ENCODE measurements at regions not wholly inside any gene's neighbourhood (a gene's known extent, or its start where the extent isn't known, plus 50 kb on each side); places are given as distances from the start of the nearest gene placed in this dataset.

GRCh38 chr17:54521137-54521536, 379.5 kb upstream of the TOM1L1 start:
- no peak overlapping the region for H2AK9ac ChIP-seq (replicated peaks; ENCODE audit: low read depth, low read length, poor library complexity)
- H3K18ac ChIP-seq (ENCODE audit: low read depth, low read length): no peak overlapping the region
- TF ChIP-seq USF2 (IDR thresholded peaks at IDR 0.05; ENCODE audit: low read depth, low read length): no peak
- no peak for TF ChIP-seq ELK1 (IDR thresholded peaks at IDR 0.05; ENCODE audit: borderline replicate concordance, low read depth, low read length)
- no peak for TF ChIP-seq NFE2L2 (IDR thresholded peaks at IDR 0.05; ENCODE audit: low read depth, low read length)
- no peak for TF ChIP-seq POLR2A (IDR thresholded peaks at IDR 0.05; ENCODE audit: low read depth, low read length)
- TF ChIP-seq RAD21 (IDR thresholded peaks at IDR 0.05; ENCODE audit: low read length): no peak
- TF ChIP-seq BHLHE40 (IDR thresholded peaks at IDR 0.05; ENCODE audit: low read depth, low read length): no peak
- no peak for TF ChIP-seq CEBPB (IDR thresholded peaks at IDR 0.05; ENCODE audit: low read depth, low read length)
- TF ChIP-seq CHD1 (IDR thresholded peaks at IDR 0.05; ENCODE audit: low read depth, low read length): no peak
- no peak for TF ChIP-seq MXI1 (IDR thresholded peaks at IDR 0.05; ENCODE audit: borderline replicate concordance, low read depth, low read length)
- TF ChIP-seq MAFK (IDR thresholded peaks at IDR 0.05; ENCODE audit: low read depth, low read length): no peak
- no peak for TF ChIP-seq SMC3 (IDR thresholded peaks at IDR 0.05; ENCODE audit: low read depth, low read length)
- TF ChIP-seq CTCF (conservative IDR thresholded peaks at IDR 0.05; ENCODE audit: low read depth, low read length): no peak
- TF ChIP-seq RCOR1 (IDR thresholded peaks at IDR 0.05; ENCODE audit: insufficient replicate concordance, low read length): no peak
- no peak for TF ChIP-seq FOS (IDR thresholded peaks at IDR 0.05; ENCODE audit: low read depth, low read length)
- TF ChIP-seq RFX5 (IDR thresholded peaks at IDR 0.05; ENCODE audit: low read depth, low read length): no peak
- TF ChIP-seq MAZ (IDR thresholded peaks at IDR 0.05; ENCODE audit: borderline replicate concordance, low read depth, low read length): no peak
- H3K27me3 ChIP-seq (ENCODE audit: control insufficient read depth, insufficient read depth, low read length): no peaks in the 10 kb centered on the region
- H3K4me2 ChIP-seq (ENCODE audit: low read depth, low read length): no peak overlapping the region
- dilution Hi-C loops (cut with HindIII; ENCODE audit: low sequenced_read_pairs, unreplicated experiment) (no loop called here), in situ Hi-C loops (cut with MboI; ENCODE audit: low sequenced_read_pairs) (no loop called here), intact Hi-C loops (cut with micrococcal nuclease) (no loop called here)
- no peaks in the 10 kb centered on the region for H3K79me1 ChIP-seq (ENCODE audit: low read depth in 1 of 2, low read length in 2 of 2)
- no peak overlapping the region for H4K5ac ChIP-seq (ENCODE audit: low read depth, low read length)
- no peak overlapping the region for H3K14ac ChIP-seq (replicated peaks; ENCODE audit: low read depth, low read length)
- WGBS, 2 experiments (ENCODE audit: extremely low coverage in 2 of 2, insufficient read length in 1 of 2): 60% methylated on average over 1 of the region's 4 CpGs; no CpG with 5 or more reads in 1 of the 2 experiments
- no peak overlapping the region for H2BK120ac ChIP-seq (ENCODE audit: low read depth, low read length)
- H3K4me3 ChIP-seq (ENCODE audit: insufficient read depth, low read depth, low read length): no peak overlapping the region
- H2BK15ac ChIP-seq (ENCODE audit: low read depth, low read length): no peak overlapping the region
- H3K9ac ChIP-seq (ENCODE audit: low read depth, low read length): no peak overlapping the region
- DNase-seq: no peak
- peaks cover 12% of the 10 kb centered on the region for H3K9me3 ChIP-seq (ENCODE audit: control insufficient read depth, insufficient read depth, low read length)
- H4K20me1 ChIP-seq (ENCODE audit: insufficient read depth, low read length): no peaks in the 10 kb centered on the region
- no peak overlapping the region for H4K91ac ChIP-seq (ENCODE audit: insufficient read depth, low read depth, low read length)
- no peak overlapping the region for H2AFZ ChIP-seq (replicated peaks; ENCODE audit: low read length, poor library complexity)
- no peak overlapping the region for H3K4ac ChIP-seq (ENCODE audit: low read depth, low read length)
- CTCF ChIA-PET: no interaction called here
- no peaks in the 10 kb centered on the region for H3K9me1 ChIP-seq (ENCODE audit: insufficient read depth, low read length)
- POLR2A ChIA-PET (ENCODE audit: unreplicated experiment): no interaction called here
- no peaks in the 10 kb centered on the region for H3K4me1 ChIP-seq (ENCODE audit: control insufficient read depth, insufficient read depth, low read length)
- no peak overlapping the region for H3K23ac ChIP-seq (ENCODE audit: low read depth, low read length)
- BruUV-seq (replicated peaks): no TSS peak
- ATAC-seq (ENCODE audit: low read depth): no peak
- no peak overlapping the region for H2AK5ac ChIP-seq (ENCODE audit: low read depth, low read length)
- no peak overlapping the region for H2BK20ac ChIP-seq (ENCODE audit: low read depth, low read length)
- no peak overlapping the region for H3K27ac ChIP-seq (ENCODE audit: insufficient read depth, low read length)
- H3K56ac ChIP-seq (ENCODE audit: extremely low read depth, insufficient read depth, low read length): no peak overlapping the region
- H4K8ac ChIP-seq (ENCODE audit: low read depth in 2 of 2, low read length in 2 of 2): no peak overlapping the region
- H3K36me3 ChIP-seq (ENCODE audit: control insufficient read depth, insufficient read depth, low read length): no peaks in the 10 kb centered on the region
- no peak overlapping the region for H2BK5ac ChIP-seq (ENCODE audit: low read depth, low read length, poor library complexity, severe bottlenecking)

Measured in IMR-90 (cell line).